ENCODE measurements at regions not wholly inside any gene's neighbourhood (a gene's known extent, or its start where the extent isn't known, plus 50 kb on each side); places are given as distances from the start of the nearest gene placed in this dataset.

GRCh38 chr20:57761413-57761734 is 51.6 kb upstream of the PMEPA1 start:
- Histone ChIP-seq H3K56ac (ENCODE audit: insufficient read length, low read depth, low read length) (no peak overlapping the region), H3K9ac (ENCODE audit: extremely low read depth, insufficient read length, low read length) (no peak overlapping the region), H2BK5ac (ENCODE audit: insufficient read length, low read length) (no peak overlapping the region), H2BK12ac (ENCODE audit: insufficient read length, low read depth, low read length) (no peak overlapping the region), H3K14ac (ENCODE audit: insufficient read depth, low read length) (no peak overlapping the region), H3K18ac (ENCODE audit: insufficient read length, low read depth, low read length) (no peak overlapping the region), H2BK120ac (ENCODE audit: low read depth, low read length, poor library complexity, severe bottlenecking) (no peak overlapping the region), H3K27me3 (ENCODE audit: insufficient read depth, low read length) (no peaks in the 10 kb centered on the region), H4K5ac (ENCODE audit: insufficient read length, low read depth, low read length) (no peak overlapping the region), H3K4ac (ENCODE audit: low read depth, low read length) (no peak overlapping the region), H2AK5ac (ENCODE audit: insufficient read length, low read length) (no peak overlapping the region), H4K8ac (replicated peaks; ENCODE audit: insufficient read length, low read depth, low read length) (no peak overlapping the region), H3K79me1 (ENCODE audit: insufficient read depth, low read depth, low read length, poor library complexity, severe bottlenecking) (no peaks in the 10 kb centered on the region), H3K79me2 (ENCODE audit: insufficient read depth, low read length) (no peaks in the 10 kb centered on the region), H2BK15ac (ENCODE audit: low read depth, low read length) (no peak overlapping the region), H3T11ph (ENCODE audit: low read length) (no peak overlapping the region), H3K27ac (ENCODE audit: insufficient read length, low read depth, low read length) (no peak overlapping the region), H3K23ac (ENCODE audit: insufficient read length, low read depth, low read length) (no peak overlapping the region), H3K9me3 (ENCODE audit: control insufficient read depth, low read depth, low read length) (no peaks in the 10 kb centered on the region), H4K20me1 (ENCODE audit: control insufficient read depth, insufficient read depth, insufficient read length) (no peaks in the 10 kb centered on the region), H3K4me2 (ENCODE audit: insufficient read depth, insufficient read length, low read length) (no peak overlapping the region), H2AFZ (ENCODE audit: low read length) (no peak overlapping the region), H2BK20ac (ENCODE audit: low read depth, low read length, poor library complexity, severe bottlenecking) (no peak overlapping the region), H3K4me1 (ENCODE audit: insufficient read depth, low read length) (no peaks in the 10 kb centered on the region), H4K91ac (ENCODE audit: insufficient read length, low read depth, low read length) (no peak overlapping the region), H3K23me2 (ENCODE audit: insufficient read length, low read depth, low read length, poor library complexity, severe bottlenecking) (no peaks in the 10 kb centered on the region)
- Mint-ChIP-seq H3K4me1 (peaks cover 7 to 16% of the 10 kb centered on the region in 2 experiments), H3K36me3 (ENCODE audit: insufficient read depth in 1 of 3, low read depth in 3 of 3) (no peaks in the 10 kb centered on the region; a peak in 2 of 7 replicates), H3K4me3 (no peak overlapping the region), H3K27me3 (ENCODE audit: low read depth) (peaks cover 18% of the 10 kb centered on the region), H3K27ac (no peak overlapping the region), H3K9me3 (peaks cover 3 to 5% of the 10 kb centered on the region in 2 experiments; a peak in 4 of 5 replicates)
- WGBS (ENCODE audit: extremely low coverage, insufficient read length, low lambda C conversion rate), result no CpG with 5 or more reads among the region's 3 CpGs
- TF ChIP-seq, protein P1, sequence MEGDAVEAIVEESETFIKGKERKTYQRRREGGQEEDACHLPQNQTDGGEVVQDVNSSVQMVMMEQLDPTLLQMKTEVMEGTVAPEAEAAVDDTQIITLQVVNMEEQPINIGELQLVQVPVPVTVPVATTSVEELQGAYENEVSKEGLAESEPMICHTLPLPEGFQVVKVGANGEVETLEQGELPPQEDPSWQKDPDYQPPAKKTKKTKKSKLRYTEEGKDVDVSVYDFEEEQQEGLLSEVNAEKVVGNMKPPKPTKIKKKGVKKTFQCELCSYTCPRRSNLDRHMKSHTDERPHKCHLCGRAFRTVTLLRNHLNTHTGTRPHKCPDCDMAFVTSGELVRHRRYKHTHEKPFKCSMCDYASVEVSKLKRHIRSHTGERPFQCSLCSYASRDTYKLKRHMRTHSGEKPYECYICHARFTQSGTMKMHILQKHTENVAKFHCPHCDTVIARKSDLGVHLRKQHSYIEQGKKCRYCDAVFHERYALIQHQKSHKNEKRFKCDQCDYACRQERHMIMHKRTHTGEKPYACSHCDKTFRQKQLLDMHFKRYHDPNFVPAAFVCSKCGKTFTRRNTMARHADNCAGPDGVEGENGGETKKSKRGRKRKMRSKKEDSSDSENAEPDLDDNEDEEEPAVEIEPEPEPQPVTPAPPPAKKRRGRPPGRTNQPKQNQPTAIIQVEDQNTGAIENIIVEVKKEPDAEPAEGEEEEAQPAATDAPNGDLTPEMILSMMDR (conservative IDR thresholded peaks at IDR 0.05), result no peak
- no peak for DNase-seq
